ENCODE measurements at regions not wholly inside any gene's neighbourhood (a gene's known extent, or its start where the extent isn't known, plus 50 kb on each side); places are given as distances from the start of the nearest gene placed in this dataset.
"Not testable (repeated sequence)": the region's sequence is repeated elsewhere in the genome, so short reads cannot be mapped to it uniquely, and the experiment has no call there.

GRCh38 chr6:166853371-166854325, 102.7 kb downstream of the RNASET2 start:
- H3K27me3 Mint-ChIP-seq (ENCODE audit: insufficient read depth), result no peaks in the 10 kb centered on the region
- no peaks in the 10 kb centered on the region for H3K9me3 Mint-ChIP-seq
- H3K4me1 Mint-ChIP-seq (ENCODE audit: low read depth), result no peaks in the 10 kb centered on the region
- no peaks in the 10 kb centered on the region for H3K36me3 Mint-ChIP-seq (ENCODE audit: low read depth)
- intact Hi-C loops (cut with micrococcal nuclease), result no loop called here
- H3K4me3 Mint-ChIP-seq, result no peak overlapping the region
- no peak for DNase-seq (ENCODE audit: low spot score)
- no peak overlapping the region for H3K27ac Mint-ChIP-seq

GRCh38 chr6:166852451-166852975, 103.8 kb downstream of the RNASET2 start:
- intact Hi-C loops (cut with micrococcal nuclease), result no loop called here
- no peak overlapping the region for H3K27ac Mint-ChIP-seq
- no peaks in the 10 kb centered on the region for H3K4me1 Mint-ChIP-seq (ENCODE audit: low read depth)
- DNase-seq (ENCODE audit: low spot score), result no peak
- no peaks in the 10 kb centered on the region for H3K36me3 Mint-ChIP-seq (ENCODE audit: low read depth)
- no peaks in the 10 kb centered on the region for H3K9me3 Mint-ChIP-seq
- no peak overlapping the region for H3K4me3 Mint-ChIP-seq
- H3K27me3 Mint-ChIP-seq (ENCODE audit: insufficient read depth), result no peaks in the 10 kb centered on the region

GRCh38 chr6:166851911-166852310, 104.4 kb downstream of the RNASET2 start:
- intact Hi-C loops (cut with micrococcal nuclease), result no loop called here
- no peak overlapping the region for H3K27ac Mint-ChIP-seq
- H3K36me3 Mint-ChIP-seq (ENCODE audit: low read depth), result no peaks in the 10 kb centered on the region
- no peaks in the 10 kb centered on the region for H3K4me1 Mint-ChIP-seq (ENCODE audit: low read depth)
- H3K9me3 Mint-ChIP-seq, result no peaks in the 10 kb centered on the region
- H3K27me3 Mint-ChIP-seq (ENCODE audit: insufficient read depth), result no peaks in the 10 kb centered on the region
- no peak for DNase-seq (ENCODE audit: low spot score)
- no peak overlapping the region for H3K4me3 Mint-ChIP-seq

DNA sequence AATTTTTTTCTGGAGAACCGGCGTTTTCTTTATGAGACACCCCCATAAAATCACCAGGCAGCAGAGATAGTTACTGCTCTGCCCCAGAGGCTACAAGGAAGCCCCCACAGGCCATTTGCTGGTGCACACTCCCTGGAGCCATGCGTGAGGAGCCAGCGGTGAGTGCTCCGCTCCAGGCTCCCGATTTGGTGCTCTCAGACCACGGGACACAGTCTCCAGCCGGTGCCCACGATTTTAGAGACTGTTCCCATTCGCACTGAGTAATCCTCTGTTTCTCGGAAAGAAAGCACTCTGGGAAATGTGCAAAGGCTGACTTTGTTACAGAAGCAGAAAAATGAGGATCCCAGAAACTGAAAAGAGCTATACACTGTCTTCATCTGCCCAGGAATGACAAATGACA, 104.9 kb downstream of the RNASET2 start:
- Mint-ChIP-seq H3K36me3 (ENCODE audit: low read depth) (no peaks in the 10 kb centered on the region), H3K4me3 (no peak overlapping the region), H3K4me1 (ENCODE audit: low read depth) (no peaks in the 10 kb centered on the region), H3K27ac (no peak overlapping the region), H3K9me3 (no peaks in the 10 kb centered on the region), H3K27me3 (ENCODE audit: insufficient read depth) (no peaks in the 10 kb centered on the region)
- no peak for DNase-seq (ENCODE audit: low spot score)
- intact Hi-C loops (cut with micrococcal nuclease), result no loop called here

DNA sequence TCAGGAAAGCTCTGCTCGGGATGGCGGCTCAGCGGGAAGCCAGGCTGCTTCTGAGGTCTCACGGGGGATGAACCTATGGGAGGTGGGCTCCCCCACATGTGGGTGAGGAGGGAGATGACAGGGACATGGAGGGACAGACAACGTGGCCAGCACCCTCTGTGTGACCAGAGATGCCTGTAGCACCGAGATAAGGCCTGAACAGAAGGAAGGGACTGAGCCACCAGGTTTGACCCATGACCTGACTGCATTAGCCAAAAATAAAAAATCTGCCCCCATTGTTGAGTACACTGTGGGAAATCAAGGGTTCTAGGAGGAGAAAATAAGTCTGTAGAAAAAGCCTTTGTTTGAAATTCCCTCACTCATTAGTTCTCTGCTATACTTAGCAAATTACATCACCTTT, 105.7 kb downstream of the RNASET2 start:
- H3K27ac Mint-ChIP-seq, result no peak overlapping the region
- H3K9me3 Mint-ChIP-seq, result no peaks in the 10 kb centered on the region
- no peaks in the 10 kb centered on the region for H3K27me3 Mint-ChIP-seq (ENCODE audit: insufficient read depth)
- intact Hi-C loops (cut with micrococcal nuclease), result no loop called here
- no peak for DNase-seq (ENCODE audit: low spot score)
- H3K4me1 Mint-ChIP-seq (ENCODE audit: low read depth), result no peaks in the 10 kb centered on the region
- no peaks in the 10 kb centered on the region for H3K36me3 Mint-ChIP-seq (ENCODE audit: low read depth)
- H3K4me3 Mint-ChIP-seq, result no peak overlapping the region

GRCh38 chr6:166849749-166850183, 106.6 kb downstream of the RNASET2 start:
- no peaks in the 10 kb centered on the region for H3K4me1 Mint-ChIP-seq (ENCODE audit: low read depth)
- intact Hi-C loops (cut with micrococcal nuclease), result no loop called here
- no peaks in the 10 kb centered on the region for H3K27me3 Mint-ChIP-seq (ENCODE audit: insufficient read depth)
- no peak for DNase-seq (ENCODE audit: low spot score)
- H3K36me3 Mint-ChIP-seq (ENCODE audit: low read depth), result no peaks in the 10 kb centered on the region
- H3K27ac Mint-ChIP-seq, result no peak overlapping the region
- H3K4me3 Mint-ChIP-seq, result no peak overlapping the region
- H3K9me3 Mint-ChIP-seq, result no peaks in the 10 kb centered on the region

DNA sequence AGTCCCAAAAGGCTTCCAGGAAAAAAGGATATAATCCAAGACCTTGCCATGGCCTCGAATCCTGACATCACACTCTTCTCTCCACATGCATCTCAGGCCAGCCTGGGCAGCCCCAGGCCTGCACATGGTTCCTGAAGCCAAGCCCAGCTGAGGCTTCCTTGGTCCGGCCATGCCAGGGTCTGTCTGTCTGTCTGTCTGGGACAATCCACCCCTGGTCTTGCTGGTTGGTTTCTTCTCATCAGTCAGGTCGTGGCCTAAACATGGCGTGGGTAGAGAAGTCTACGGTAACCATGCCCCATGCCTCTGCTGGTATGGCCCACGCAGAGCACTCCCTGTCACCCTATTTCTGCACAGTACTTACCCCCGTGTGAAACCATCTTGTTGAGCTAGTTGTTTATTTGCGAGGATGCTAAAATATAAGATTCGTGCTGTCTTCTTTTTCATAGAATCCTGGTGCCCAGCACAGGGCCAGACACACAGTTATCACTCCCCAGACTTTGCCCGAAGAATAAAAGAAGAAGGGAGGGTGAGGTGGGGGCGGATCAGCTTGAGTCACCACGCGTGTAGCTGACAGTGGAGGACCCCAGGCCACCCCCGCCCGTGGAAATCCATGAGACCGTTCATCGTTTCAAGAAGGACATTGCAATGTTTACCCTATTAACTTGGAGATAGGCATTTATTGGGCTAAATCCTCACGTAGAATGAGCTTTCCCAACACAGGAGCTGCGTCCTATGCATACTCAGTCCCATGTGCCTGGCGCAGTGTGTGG, 107.2 kb downstream of the RNASET2 start:
- intact Hi-C loops (cut with micrococcal nuclease), result no loop called here
- Mint-ChIP-seq H3K4me3 (no peak overlapping the region), H3K4me1 (ENCODE audit: low read depth) (no peaks in the 10 kb centered on the region), H3K36me3 (ENCODE audit: low read depth) (no peaks in the 10 kb centered on the region), H3K27ac (no peak overlapping the region), H3K27me3 (ENCODE audit: insufficient read depth) (peaks cover 5% of the 10 kb centered on the region), H3K9me3 (no peaks in the 10 kb centered on the region)
- no peak for DNase-seq (ENCODE audit: low spot score)

DNA sequence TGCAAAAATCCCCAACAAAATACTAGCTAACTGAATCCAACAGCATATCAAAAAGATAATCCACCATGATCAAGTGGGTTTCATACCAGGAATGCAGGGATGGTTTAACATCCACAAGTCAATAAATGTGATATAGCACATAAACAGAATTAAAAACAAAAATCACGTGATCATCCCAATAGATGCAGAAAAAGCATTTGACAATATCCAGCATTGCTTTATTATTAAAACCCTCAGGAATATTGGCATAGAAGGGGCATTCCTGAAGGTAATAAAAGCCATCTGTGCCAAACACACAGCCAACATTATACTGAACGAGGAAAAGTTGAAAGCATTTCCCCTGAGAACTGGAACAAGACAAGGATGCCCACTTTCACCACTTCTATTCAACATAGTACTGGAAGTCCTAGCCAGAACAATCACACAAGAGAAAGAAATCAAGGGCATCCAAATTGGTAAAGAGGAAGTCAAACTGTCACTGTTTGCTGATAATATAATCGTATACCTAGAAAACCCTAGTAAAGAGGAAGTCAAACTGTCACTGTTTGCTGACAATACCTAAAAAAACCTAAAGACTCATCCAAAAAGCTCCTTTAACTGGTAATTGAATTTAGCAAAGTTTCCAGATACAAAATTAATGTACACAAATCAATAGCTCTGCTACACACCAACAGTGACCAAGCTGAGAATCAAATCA, 109.8 kb downstream of the RNASET2 start:
- H3K4me1 Mint-ChIP-seq (ENCODE audit: low read depth); H3K9me3 Mint-ChIP-seq; H3K27me3 Mint-ChIP-seq (ENCODE audit: insufficient read depth); intact Hi-C loops (cut with micrococcal nuclease); H3K36me3 Mint-ChIP-seq (ENCODE audit: low read depth); H3K27ac Mint-ChIP-seq; DNase-seq (ENCODE audit: low spot score); H3K4me3 Mint-ChIP-seq: not testable (repeated sequence)

DNA sequence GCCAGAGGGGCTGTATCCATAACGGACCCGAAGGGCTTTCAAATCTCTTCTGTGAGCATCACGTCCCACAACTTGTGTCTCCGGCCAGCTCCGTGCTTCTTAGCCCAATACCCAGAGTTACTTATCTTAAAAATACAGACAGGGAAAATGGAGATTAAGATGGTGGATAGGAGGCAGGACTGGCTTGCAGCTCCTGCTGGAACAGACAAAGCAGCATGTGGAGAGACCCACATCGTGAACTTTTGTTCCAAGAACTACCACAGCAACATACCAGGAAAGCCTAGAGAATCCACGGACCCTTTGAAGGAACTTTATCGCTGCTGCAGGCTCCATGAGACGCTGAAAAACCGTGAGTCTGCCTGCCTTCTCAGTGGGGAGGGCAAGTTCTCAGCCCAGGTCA, 113.7 kb downstream of the RNASET2 start:
- Mint-ChIP-seq H3K4me1 (ENCODE audit: low read depth) (no peaks in the 10 kb centered on the region), H3K27me3 (ENCODE audit: insufficient read depth) (peaks cover 8% of the 10 kb centered on the region), H3K27ac (no peak overlapping the region), H3K9me3 (no peaks in the 10 kb centered on the region), H3K36me3 (ENCODE audit: low read depth) (no peaks in the 10 kb centered on the region), H3K4me3 (no peak overlapping the region)
- intact Hi-C loops (cut with micrococcal nuclease), result no loop called here
- no peak for DNase-seq (ENCODE audit: low spot score)

- Mint-ChIP-seq H3K4me3 (no peak overlapping the region), H3K36me3 (ENCODE audit: low read depth) (no peaks in the 10 kb centered on the region), H3K4me1 (ENCODE audit: low read depth) (no peaks in the 10 kb centered on the region), H3K27ac (no peak overlapping the region), H3K27me3 (ENCODE audit: insufficient read depth) (peaks cover 8% of the 10 kb centered on the region), H3K9me3 (no peaks in the 10 kb centered on the region)
- DNase-seq (ENCODE audit: low spot score), result no peak
- intact Hi-C loops (cut with micrococcal nuclease), result no loop called here
These were observed 115.1 kb downstream of the RNASET2 start for GRCh38 chr6:166841216-166841615.

DNA sequence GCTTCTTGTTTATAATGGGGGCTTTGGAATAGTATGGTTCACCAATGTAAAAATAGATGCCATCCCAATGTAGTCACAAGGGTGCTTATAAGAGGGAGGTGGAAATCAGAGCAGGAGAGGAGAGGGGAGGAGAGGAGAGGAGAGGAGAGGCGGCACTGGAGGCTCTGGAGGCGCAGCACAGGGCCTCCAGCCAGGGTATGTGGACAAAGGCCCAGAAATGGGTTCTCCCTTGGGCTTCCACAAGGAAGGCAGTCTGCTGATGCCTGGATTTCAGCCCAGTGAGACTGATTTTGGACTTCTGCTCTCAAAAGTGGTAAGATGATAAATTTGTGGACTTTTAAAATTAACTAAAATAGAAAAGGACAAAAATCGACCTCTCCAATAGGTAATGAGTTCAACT, 116.8 kb downstream of the RNASET2 start:
- Mint-ChIP-seq H3K4me3 (no peak overlapping the region), H3K4me1 (ENCODE audit: low read depth) (no peaks in the 10 kb centered on the region), H3K27ac (no peak overlapping the region), H3K36me3 (ENCODE audit: low read depth) (no peaks in the 10 kb centered on the region), H3K9me3 (peaks cover 5% of the 10 kb centered on the region), H3K27me3 (ENCODE audit: insufficient read depth) (peaks cover 7% of the 10 kb centered on the region)
- no peak for DNase-seq (ENCODE audit: low spot score)
- intact Hi-C loops (cut with micrococcal nuclease), result no loop called here

- no peak for DNase-seq (ENCODE audit: low spot score)
- H3K4me1 Mint-ChIP-seq (ENCODE audit: low read depth), result peaks cover 4% of the 10 kb centered on the region
- H3K9me3 Mint-ChIP-seq, result peaks cover 10% of the 10 kb centered on the region
- H3K27ac Mint-ChIP-seq, result no peak overlapping the region
- H3K27me3 Mint-ChIP-seq (ENCODE audit: insufficient read depth), result peaks cover 4% of the 10 kb centered on the region
- H3K36me3 Mint-ChIP-seq (ENCODE audit: low read depth), result no peaks in the 10 kb centered on the region
- no peak overlapping the region for H3K4me3 Mint-ChIP-seq
- intact Hi-C loops (cut with micrococcal nuclease), result no loop called here
These were observed 117.4 kb downstream of the RNASET2 start for GRCh38 chr6:166838987-166839386.

All from activated T-helper 1 cell treated with anti-CD3 and anti-CD28 coated beads, Interleukin-12 subunit alpha, Interleukin-12 subunit beta, Interleukin-2, Interleukin-4 antibody, amounts not matched to agents 30 ng/mL and 10 ng/mL and 1 ng/mL, durations not matched to agents 14 hours and 24 hours and 36 hours (primary cell).